ENCODE measurements at regions not wholly inside any gene's neighbourhood (a gene's known extent, or its start where the extent isn't known, plus 50 kb on each side); places are given as distances from the start of the nearest gene placed in this dataset.

- intact Hi-C loops (cut with DNase I) = no loop called here
- ATAC-seq (no peak), DNase-seq (no peak)
These were observed 55.4 kb upstream of the KIF5B start for GRCh38 chr10:32111585-32111984.

GRCh38 chr10:32110790-32111189 lies 54.6 kb upstream of the KIF5B start:
- ATAC-seq = no peak
- intact Hi-C loops (cut with DNase I) = no loop called here

GRCh38 chr10:32109603-32110002 lies 53.4 kb upstream of the KIF5B start:
- no peak for DNase-seq
- intact Hi-C loops (cut with DNase I) = no loop called here
- ATAC-seq = no peak

More at GRCh38 chr10:32110790-32111189, 54.6 kb upstream of the KIF5B start:
- no peak for DNase-seq

All from left cardiac atrium (tissue), 4 donors.